HG03442 (cell line): ENCODE measurements at regions not wholly inside any gene's neighbourhood (a gene's known extent, or its start where the extent isn't known, plus 50 kb on each side); places are given as distances from the start of the nearest gene placed in this dataset.
"Not testable (repeated sequence)": the region's sequence is repeated elsewhere in the genome, so short reads cannot be mapped to it uniquely, and the experiment has no call there.

Experiments
- ATAC-seq: cut with Tn5 transposase; IDR thresholded peaks from one replicate; pipeline ENCODE4 v1.9.1; 2021; ENCODE audit warnings: mild to moderate bottlenecking, moderate library complexity; ENCODE audit not compliant: unreplicated experiment

- ATAC-seq = no peak
Measured at GRCh38 chr6:113750151-113750855, 106.8 kb upstream of the MARCKS start.

GRCh38 chr6:113754291-113754690, 102.9 kb upstream of the MARCKS start:
- no peak for ATAC-seq

- ATAC-seq = peak; percentile 85
Measured at GRCh38 chr6:113755449-113756289, 101.5 kb upstream of the MARCKS start.

GRCh38 chr6:113756290-113756665, 100.9 kb upstream of the MARCKS start:
- no peak for ATAC-seq

GRCh38 chr6:113758214-113758613, 98.9 kb upstream of the MARCKS start:
- ATAC-seq = no peak

GRCh38 chr6:113758826-113759574, 98.1 kb upstream of the MARCKS start:
- ATAC-seq = peak; percentile 40

- ATAC-seq = no peak
Measured at GRCh38 chr6:113762641-113763040, 94.5 kb upstream of the MARCKS start.

GRCh38 chr6:113763311-113763766, 93.8 kb upstream of the MARCKS start:
- no peak for ATAC-seq

GRCh38 chr6:113763876-113764275, 93.3 kb upstream of the MARCKS start:
- peak; percentile 74 for ATAC-seq

- no peak for ATAC-seq
Measured at GRCh38 chr6:113765909-113766308, 91.2 kb upstream of the MARCKS start.

- no peak for ATAC-seq
Measured at GRCh38 chr6:113767985-113768384, 89.2 kb upstream of the MARCKS start.

GRCh38 chr6:113772961-113773360, 84.2 kb upstream of the MARCKS start:
- no peak for ATAC-seq

GRCh38 chr6:113774127-113774825, 82.9 kb upstream of the MARCKS start:
- no peak for ATAC-seq

GRCh38 chr6:113776998-113777397, 80.1 kb upstream of the MARCKS start:
- ATAC-seq = no peak

- ATAC-seq = no peak
Measured at GRCh38 chr6:113777601-113778000, 79.5 kb upstream of the MARCKS start.

GRCh38 chr6:113779656-113780055, 77.5 kb upstream of the MARCKS start:
- no peak for ATAC-seq

GRCh38 chr6:113782636-113783035, 74.5 kb upstream of the MARCKS start:
- ATAC-seq = no peak

GRCh38 chr6:113786168-113786567, 71.0 kb upstream of the MARCKS start:
- no peak for ATAC-seq

GRCh38 chr6:113788586-113788985, 68.6 kb upstream of the MARCKS start:
- ATAC-seq = no peak

- ATAC-seq = not testable (repeated sequence)
Measured at GRCh38 chr6:113791225-113791624, 65.9 kb upstream of the MARCKS start.

- ATAC-seq = not testable (repeated sequence)
Measured at GRCh38 chr6:113795371-113795770, 61.8 kb upstream of the MARCKS start.
